SH-SY5Y (cell line): ENCODE measurements at regions not wholly inside any gene's neighbourhood (a gene's known extent, or its start where the extent isn't known, plus 50 kb on each side); places are given as distances from the start of the nearest gene placed in this dataset.

Experiments
- GATA2 ChIP-seq: IDR thresholded peaks from 2 replicates; pipeline ENCODE4 v1.6.1; 2011; ENCODE audit warnings: mild to moderate bottlenecking, low read depth, low read length
- GATA3 ChIP-seq: IDR thresholded peaks from 2 replicates; pipeline ENCODE4 v1.6.1; 2011; ENCODE audit warnings: low read depth, mild to moderate bottlenecking, low read length, moderate library complexity

DNA sequence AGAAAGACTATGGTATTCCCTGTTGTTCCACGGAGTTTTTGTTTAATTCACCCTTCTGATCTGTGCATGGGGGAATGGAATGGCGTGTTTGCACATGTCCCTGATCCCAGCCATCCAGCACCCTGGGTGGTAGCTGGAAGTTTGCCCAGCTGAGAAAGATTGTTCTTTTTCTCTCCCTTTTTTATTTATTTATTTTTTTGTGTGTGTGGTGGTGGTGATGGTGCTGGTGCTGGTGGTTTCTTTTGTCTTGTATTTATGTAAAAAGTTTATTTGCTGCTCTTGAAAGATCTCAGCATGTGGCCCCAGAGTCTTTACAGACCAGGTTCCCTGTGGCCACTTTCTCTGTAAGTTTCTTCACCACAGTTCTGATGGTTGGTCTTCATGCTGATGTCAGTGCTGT is 372.6 kb downstream of the UTRN start:
- no peak for TF ChIP-seq GATA2
- no peak for TF ChIP-seq GATA3
